H1 (cell line): ENCODE measurements at regions not wholly inside any gene's neighbourhood (a gene's known extent, or its start where the extent isn't known, plus 50 kb on each side); places are given as distances from the start of the nearest gene placed in this dataset.

Source experiments
- CTCF ChIA-PET: fragments of 300-600 bp; sonication (Branson Sonifier 250); formaldehyde crosslinking; loops from one replicate; lab custom pipeline; 2021; ENCODE audit not compliant: partially characterized antibody; lab: Charles Lee
- POLR2A ChIA-PET: fragments of 300-600 bp; sonication (Branson Sonifier 250); formaldehyde crosslinking; loops from one replicate; lab custom pipeline; 2021; ENCODE audit warnings: inconsistent platforms; ENCODE audit not compliant: partially characterized antibody; lab: Charles Lee
- DNase-seq, 2 experiments: peaks; one replicate each; pipeline versions ENCODE4 v3.0.0 to v3.0.0-alpha.2; 2010 to 2022; ENCODE audit warnings: low spot score in 2 of 2, low read depth in 1 of 2, mixed read lengths in 1 of 2
- FAIRE-seq: peaks from 2 replicates; lab custom pipeline; 2011; peaks lifted over from hg19 to GRCh38; lab: Jason Lieb, UNC
- H2AFZ ChIP-seq: 2 replicates; pipeline ENCODE4 v1.8.1; 2012; ENCODE audit warnings: low read length, inconsistent platforms
- H2AK5ac ChIP-seq: 2 replicates; pipeline ENCODE4 v1.6.1; 2013; ENCODE audit warnings: low read depth, low read length
- H2BK120ac ChIP-seq: replicated peaks from 2 replicates; pipeline ENCODE3; 2013; ENCODE audit warnings: low read depth, low read length, inconsistent platforms
- H2BK12ac ChIP-seq: 2 replicates; pipeline ENCODE4 v1.6.1; 2013; ENCODE audit warnings: low read depth, low read length
- H2BK15ac ChIP-seq: 2 replicates; pipeline ENCODE4 v1.6.1; 2013; ENCODE audit warnings: low read length
- H2BK20ac ChIP-seq: 2 replicates; pipeline ENCODE4 v1.6.1; 2013; ENCODE audit warnings: low read length
- H2BK5ac ChIP-seq: 2 replicates; pipeline ENCODE4 v1.6.1; 2013; ENCODE audit warnings: low read depth, low read length
- H3K14ac ChIP-seq: 2 replicates; pipeline ENCODE4 v1.6.1; 2013; ENCODE audit warnings: inconsistent platforms; ENCODE audit not compliant: insufficient read length
- H3K18ac ChIP-seq: 2 replicates; pipeline ENCODE4 v1.6.1; 2013; ENCODE audit warnings: low read length; ENCODE audit errors: extremely low read depth
- H3K23ac ChIP-seq: 2 replicates; pipeline ENCODE4 v1.6.1; 2013; ENCODE audit warnings: inconsistent platforms; ENCODE audit not compliant: insufficient read length
- H3K23me2 ChIP-seq: 2 replicates; pipeline ENCODE4 v1.6.1; 2013; ENCODE audit warnings: low read depth, low read length
- H3K27ac ChIP-seq: 2 replicates; pipeline ENCODE4 v1.6.1; 2011; ENCODE audit warnings: low read depth, low read length, inconsistent platforms
- H3K27me3 ChIP-seq, 4 experiments: replicated peaks in 1 of 4; 1 replicate in 1 of 4; 2 replicates in 3 of 4; pipeline versions ENCODE4 v1.6.1 to v1.8.1; 2011 to 2013; ENCODE audit warnings: low read length in 3 of 4, mild to moderate bottlenecking in 3 of 4, inconsistent platforms in 2 of 4, mixed read lengths in 2 of 4, moderate library complexity in 1 of 4; ENCODE audit not compliant: control insufficient read depth in 3 of 4, insufficient read depth in 3 of 4; ENCODE audit errors: extremely low read depth in 1 of 4
- H3K36me3 ChIP-seq, 4 experiments: 2 replicates each; pipeline versions ENCODE4 v1.6.1 to v1.8.1; 2011 to 2013; ENCODE audit warnings: mild to moderate bottlenecking in 4 of 4, low read length in 3 of 4, moderate library complexity in 2 of 4, control low read depth in 1 of 4, inconsistent platforms in 1 of 4; ENCODE audit not compliant: insufficient read depth in 4 of 4, control insufficient read depth in 2 of 4
- H3K4ac ChIP-seq: replicated peaks from 2 replicates; pipeline ENCODE3; 2013; ENCODE audit warnings: low read length, low read depth, mixed read lengths, inconsistent platforms; ENCODE audit not compliant: insufficient read length
- H3K4me1 ChIP-seq, 4 experiments: replicated peaks in 1 of 4; 1 replicate in 1 of 4; 2 replicates in 3 of 4; pipeline versions ENCODE4 v1.6.1 to v1.8.1; 2011 to 2013; ENCODE audit warnings: low read length in 3 of 4, inconsistent platforms in 2 of 4, mixed read lengths in 1 of 4; ENCODE audit not compliant: insufficient read depth in 4 of 4, control insufficient read depth in 3 of 4
- H3K4me2 ChIP-seq, 2 experiments: 2 replicates each; pipeline versions ENCODE4 v1.6.1 to v1.8.1; 2011 to 2013; ENCODE audit warnings: low read depth in 2 of 2, low read length in 2 of 2, control low read depth in 1 of 2, inconsistent platforms in 1 of 2, mild to moderate bottlenecking in 1 of 2; ENCODE audit not compliant: insufficient read depth in 1 of 2
- H3K4me3 ChIP-seq, 4 experiments: fragments of 200-600, 300-600 bp in 1 of 4; sonication (generic), shearing (Covaris generic), sonication (Bioruptor Twin) in 1 of 4; 2 replicates each; pipeline versions ENCODE4 v1.5.1 to v1.8.1; 2011 to 2016; ENCODE audit warnings: low read length in 4 of 4, low read depth in 3 of 4, control low read depth in 2 of 4, inconsistent platforms in 2 of 4, mild to moderate bottlenecking in 2 of 4, mixed read lengths in 1 of 4, moderate library complexity in 1 of 4; ENCODE audit not compliant: insufficient read depth in 2 of 4; ENCODE audit errors: extremely low read depth in 1 of 4
- H3K56ac ChIP-seq: replicated peaks from 2 replicates; pipeline ENCODE3; 2013; ENCODE audit warnings: low read depth, mild to moderate bottlenecking, mixed read lengths, low read length, inconsistent platforms; ENCODE audit not compliant: insufficient read length
- H3K79me1 ChIP-seq: 2 replicates; pipeline ENCODE4 v1.6.1; 2013; ENCODE audit warnings: low read depth, low read length, control low read depth
- H3K79me2 ChIP-seq, 2 experiments: 2 replicates each; pipeline versions ENCODE4 v1.6.1 to v1.8.1; 2012 to 2013; ENCODE audit warnings: low read length in 2 of 2, mild to moderate bottlenecking in 2 of 2, inconsistent platforms in 1 of 2; ENCODE audit not compliant: insufficient read depth in 2 of 2, control insufficient read depth in 1 of 2
- H3K9ac ChIP-seq, 4 experiments: replicated peaks in 1 of 4; 1 replicate in 1 of 4; 2 replicates in 3 of 4; pipeline versions ENCODE4 v1.6.1 to v1.8.1; 2011 to 2013; ENCODE audit warnings: low read depth in 3 of 4, low read length in 3 of 4, control low read depth in 2 of 4, mild to moderate bottlenecking in 2 of 4, moderate library complexity in 2 of 4, inconsistent platforms in 1 of 4; ENCODE audit errors: extremely low read depth in 1 of 4
- H3K9me3 ChIP-seq, 2 experiments: 2 replicates each; pipeline versions ENCODE4 v1.6.1 to v1.8.1; 2012 to 2013; ENCODE audit warnings: mild to moderate bottlenecking in 2 of 2, moderate library complexity in 2 of 2, control low read depth in 1 of 2, inconsistent platforms in 1 of 2, low read depth in 1 of 2, low read length in 1 of 2, mixed read lengths in 1 of 2; ENCODE audit not compliant: insufficient read depth in 2 of 2
- H4K20me1 ChIP-seq, 2 experiments: replicated peaks in 1 of 2; 2 replicates each; pipeline versions ENCODE3 to v1.8.1; 2011 to 2013; ENCODE audit warnings: inconsistent platforms in 2 of 2, low read length in 2 of 2, mild to moderate bottlenecking in 1 of 2; ENCODE audit not compliant: insufficient read depth in 2 of 2, control insufficient read depth in 1 of 2
- H4K5ac ChIP-seq: 2 replicates; pipeline ENCODE4 v1.6.1; 2013; ENCODE audit warnings: low read length, low read depth, mixed read lengths, inconsistent platforms; ENCODE audit not compliant: insufficient read length
- H4K8ac ChIP-seq: 2 replicates; pipeline ENCODE4 v1.8.0; 2013; ENCODE audit warnings: mild to moderate bottlenecking, moderate library complexity, low read length, inconsistent platforms; ENCODE audit not compliant: insufficient read depth; ENCODE audit errors: extremely low read depth
- H4K91ac ChIP-seq: replicated peaks from 2 replicates; pipeline ENCODE3; 2013; ENCODE audit warnings: low read length, mixed read lengths, inconsistent platforms; ENCODE audit not compliant: insufficient read length
- CBX8 ChIP-seq: fragments of 300-800, 300-1000 bp; sonication (generic); IDR thresholded peaks from 2 replicates; pipeline ENCODE4 v1.7.1; 2016; ENCODE audit warnings: low read depth, low read length, borderline replicate concordance
- CHD1 ChIP-seq: IDR thresholded peaks from 2 replicates; pipeline ENCODE4 v1.6.1; 2012; ENCODE audit warnings: low read depth, low read length, improper control_type of control experiment
- CHD2 ChIP-seq: IDR thresholded peaks from 2 replicates; pipeline ENCODE4 v1.6.1; 2012; ENCODE audit warnings: low read length, improper control_type of control experiment
- CTBP2 ChIP-seq: IDR thresholded peaks from 2 replicates; pipeline ENCODE4 v1.7.0; 2011; ENCODE audit warnings: borderline replicate concordance, mild to moderate bottlenecking, moderate library complexity, mixed read lengths, low read length; ENCODE audit not compliant: insufficient read depth, insufficient read length
- E2F6 ChIP-seq: IDR thresholded peaks from 2 replicates; pipeline ENCODE4 v1.6.1; 2012; ENCODE audit warnings: inconsistent platforms
- KDM1A ChIP-seq: fragments of 200-600, 300-600 bp; sonication (generic); IDR thresholded peaks from 2 replicates; pipeline ENCODE4 v1.7.1; 2016; ENCODE audit warnings: mild to moderate bottlenecking, low read length, borderline replicate concordance
- KDM4A ChIP-seq: IDR thresholded peaks from one replicate; pipeline ENCODE4 v1.7.1; 2012; ENCODE audit warnings: low read depth, mild to moderate bottlenecking, moderate library complexity, low read length, inconsistent platforms; ENCODE audit not compliant: severe bottlenecking
- POU5F1 ChIP-seq: IDR thresholded peaks from 2 replicates; pipeline ENCODE4 v1.6.1; 2011; ENCODE audit warnings: low read depth, mild to moderate bottlenecking, low read length, moderate library complexity
- RAD21 ChIP-seq, 2 experiments: IDR thresholded peaks in 1 of 2; conservative IDR thresholded peaks in 1 of 2; 2 replicates each; pipeline ENCODE4 v1.6.1; 2011; ENCODE audit warnings: low read depth in 2 of 2, low read length in 2 of 2, improper control_type of control experiment in 1 of 2, inconsistent platforms in 1 of 2, mild to moderate bottlenecking in 1 of 2, moderate library complexity in 1 of 2
- RBBP5 ChIP-seq: IDR thresholded peaks from 2 replicates; pipeline ENCODE4 v1.7.1; 2012; ENCODE audit warnings: low read depth, mild to moderate bottlenecking, inconsistent platforms, low read length, moderate library complexity, borderline replicate concordance
- RNF2 ChIP-seq: fragments of 200-900, 300-1000 bp; sonication (generic); IDR thresholded peaks from 2 replicates; pipeline ENCODE4 v1.7.1; 2016; ENCODE audit warnings: borderline replicate concordance, low read depth, mild to moderate bottlenecking, antibody characterized with exemption, low read length; ENCODE audit not compliant: poor library complexity, severe bottlenecking; ENCODE audit errors: missing control alignments
- SP1 ChIP-seq: IDR thresholded peaks from 2 replicates; pipeline ENCODE4 v1.6.1; 2011; ENCODE audit warnings: low read depth, low read length
- SUZ12 ChIP-seq: fragments of 200-600 bp; sonication (generic); IDR thresholded peaks from 2 replicates; pipeline ENCODE4 v1.6.1; 2012; ENCODE audit warnings: mild to moderate bottlenecking, inconsistent platforms, low read length, moderate library complexity, mixed read lengths
- TAF1 ChIP-seq: IDR thresholded peaks from 2 replicates; pipeline ENCODE4 v1.6.1; 2011; ENCODE audit warnings: mild to moderate bottlenecking, low read depth, low read length
- ZNF274 ChIP-seq: IDR thresholded peaks from 2 replicates; pipeline ENCODE4 v1.7.0; 2012; ENCODE audit warnings: low read length, borderline replicate concordance; ENCODE audit errors: extremely low read depth

- H2BK12ac ChIP-seq, result no peak overlapping the region
- no peak overlapping the region for H2BK5ac ChIP-seq
- FAIRE-seq (no peak), DNase-seq (no peak)
- H3K4me2 ChIP-seq, result no peak overlapping the region
- H3K4me1 ChIP-seq, result no peaks in the 10 kb centered on the region
- no peak overlapping the region for H3K27ac ChIP-seq
- H3K23me2 ChIP-seq, result no peaks in the 10 kb centered on the region
- no peak overlapping the region for H4K5ac ChIP-seq
- H2BK120ac ChIP-seq, result no peak overlapping the region
- H3K36me3 ChIP-seq, result no peaks in the 10 kb centered on the region
- no peaks in the 10 kb centered on the region for H3K79me1 ChIP-seq
- no peak overlapping the region for H3K9ac ChIP-seq
- no peak overlapping the region for H2AFZ ChIP-seq
- 0 out of 4 replicates have a peak, but pooled peaks cover 0 to 3% of the 10 kb centered on the region in 2 experiments for H3K9me3 ChIP-seq
- ChIA-PET CTCF (no interaction called here), POLR2A (no interaction called here)
- H3K14ac ChIP-seq, result no peak overlapping the region
- no peak overlapping the region for H3K4ac ChIP-seq
- H4K91ac ChIP-seq, result no peak overlapping the region
- H3K18ac ChIP-seq, result no peak overlapping the region
- no peak overlapping the region for H2AK5ac ChIP-seq
- H3K56ac ChIP-seq, result no peak overlapping the region
- no peaks in the 10 kb centered on the region for H3K27me3 ChIP-seq
- H2BK15ac ChIP-seq, result no peak overlapping the region
- TF ChIP-seq KDM1A (no peak), POU5F1 (no peak), CTBP2 (no peak), RNF2 (no peak), RAD21 (IDR thresholded peaks at IDR 0.05 in 1 of 2, conservative IDR thresholded peaks at IDR 0.05 in 1 of 2; ENCODE audit: low read depth in 2 of 2, low read length in 2 of 2) (no peak), KDM4A (no peak), RBBP5 (no peak), SUZ12 (no peak), CHD1 (no peak), ZNF274 (no peak), CHD2 (no peak), E2F6 (no peak), TAF1 (no peak), SP1 (no peak), CBX8 (no peak)
- H3K4me3 ChIP-seq, result no peak overlapping the region
- H4K20me1 ChIP-seq, result no peaks in the 10 kb centered on the region
- no peak overlapping the region for H2BK20ac ChIP-seq
- no peak overlapping the region for H3K23ac ChIP-seq
- H4K8ac ChIP-seq, result no peak overlapping the region
- no peaks in the 10 kb centered on the region for H3K79me2 ChIP-seq
Measured at GRCh38 chr4:137253949-137254348, 278.3 kb downstream of the PCDH18 start.
